GM18858 (cell line): ENCODE measurements at regions not wholly inside any gene's neighbourhood (a gene's known extent, or its start where the extent isn't known, plus 50 kb on each side); places are given as distances from the start of the nearest gene placed in this dataset.
"Not testable (repeated sequence)": the region's sequence is repeated elsewhere in the genome, so short reads cannot be mapped to it uniquely, and the experiment has no call there.

Experiments used
- ATAC-seq: cut with Tn5 transposase; IDR thresholded peaks from one replicate; pipeline ENCODE4 v1.9.1; 2021; ENCODE audit not compliant: unreplicated experiment

DNA sequence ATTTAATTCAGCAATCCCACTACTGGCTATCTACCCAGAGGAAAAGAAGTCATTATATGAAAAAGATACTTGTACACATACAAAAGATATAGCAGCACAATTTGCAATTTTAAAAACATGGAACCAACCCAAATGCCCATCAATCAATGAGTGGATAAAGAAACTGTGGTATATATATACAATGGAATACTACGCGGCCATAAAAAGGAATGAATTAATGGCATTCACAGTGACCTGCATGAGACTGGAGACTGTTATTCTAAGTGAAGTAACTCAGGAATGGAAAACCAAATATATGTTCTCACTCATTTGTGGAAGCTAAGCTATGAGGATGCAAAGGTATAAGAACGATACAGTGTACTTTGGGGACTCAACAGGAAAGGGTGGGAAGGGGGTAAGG, 102.8 kb upstream of the KCNMA1 start:
- ATAC-seq, result not testable (repeated sequence)

DNA sequence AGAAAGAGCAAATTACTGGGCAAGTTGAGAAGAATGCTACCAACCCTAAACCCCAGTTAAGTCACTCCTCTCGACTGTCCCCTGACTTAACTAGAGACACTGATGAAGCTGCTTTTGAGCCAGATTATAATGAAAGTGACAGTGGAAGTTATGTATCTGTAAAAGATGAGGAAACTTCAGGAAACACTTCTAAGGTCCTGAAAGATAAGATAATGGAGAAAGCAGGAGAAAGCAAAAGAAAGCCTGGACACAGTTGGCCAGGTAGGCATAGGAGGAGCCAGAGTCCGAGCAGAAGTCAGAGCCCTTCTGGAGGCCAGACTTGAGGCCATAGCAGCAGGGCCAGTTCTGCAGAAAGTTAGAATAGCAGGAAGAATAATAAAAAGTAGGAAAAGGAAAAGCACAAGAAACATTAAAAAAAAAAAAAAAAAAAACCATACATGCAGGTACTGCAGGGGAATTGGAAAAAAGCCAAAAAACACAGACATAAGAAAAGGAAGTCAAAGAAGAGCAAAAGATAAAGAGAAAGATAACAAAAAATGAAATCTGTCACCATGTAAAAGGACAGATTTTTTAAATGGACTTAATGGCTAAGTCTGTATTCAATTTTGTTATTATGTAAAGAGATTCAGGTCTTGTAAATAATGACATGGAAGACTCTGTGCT, 101.0 kb upstream of the KCNMA1 start:
- ATAC-seq, result no peak

DNA sequence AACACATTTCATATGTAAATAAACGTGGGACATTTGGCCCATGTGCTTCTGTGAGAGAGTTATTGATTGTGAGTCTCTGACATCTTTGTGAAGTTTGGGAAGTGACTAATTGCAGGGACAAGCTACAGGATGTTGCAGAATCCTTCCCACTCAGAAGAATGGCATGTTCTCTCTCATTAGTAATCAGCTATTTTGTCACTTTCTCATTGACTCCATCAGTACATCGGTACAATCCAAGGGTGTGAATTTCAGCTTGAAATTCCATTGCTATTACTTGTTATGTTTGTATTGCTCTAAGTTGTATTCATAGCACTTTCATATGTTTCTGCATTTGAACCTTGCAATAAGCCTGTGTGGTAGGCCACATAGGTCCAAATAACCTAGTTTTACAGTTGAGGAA, 100.0 kb upstream of the KCNMA1 start:
- ATAC-seq, result no peak

DNA sequence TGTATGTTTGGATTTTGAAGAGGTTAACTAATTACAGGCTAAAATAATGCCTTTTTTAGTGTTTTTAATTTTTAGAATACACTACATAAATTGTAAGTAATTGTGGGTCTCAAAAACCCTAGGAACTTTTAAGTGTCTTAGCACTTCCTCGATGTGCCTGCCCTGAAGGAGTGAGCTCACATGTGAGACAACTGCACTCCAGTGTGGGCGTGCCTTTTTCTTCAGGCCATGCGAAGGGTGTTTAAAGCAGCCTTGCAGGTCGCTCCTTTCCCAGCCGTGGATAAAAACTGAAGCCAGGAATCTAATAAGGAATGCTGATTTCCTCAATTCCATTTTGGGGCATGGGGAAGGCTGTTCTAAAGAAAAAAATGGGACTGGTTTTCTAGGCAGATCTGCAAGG, 97.5 kb upstream of the KCNMA1 start:
- ATAC-seq, result not testable (repeated sequence)

DNA sequence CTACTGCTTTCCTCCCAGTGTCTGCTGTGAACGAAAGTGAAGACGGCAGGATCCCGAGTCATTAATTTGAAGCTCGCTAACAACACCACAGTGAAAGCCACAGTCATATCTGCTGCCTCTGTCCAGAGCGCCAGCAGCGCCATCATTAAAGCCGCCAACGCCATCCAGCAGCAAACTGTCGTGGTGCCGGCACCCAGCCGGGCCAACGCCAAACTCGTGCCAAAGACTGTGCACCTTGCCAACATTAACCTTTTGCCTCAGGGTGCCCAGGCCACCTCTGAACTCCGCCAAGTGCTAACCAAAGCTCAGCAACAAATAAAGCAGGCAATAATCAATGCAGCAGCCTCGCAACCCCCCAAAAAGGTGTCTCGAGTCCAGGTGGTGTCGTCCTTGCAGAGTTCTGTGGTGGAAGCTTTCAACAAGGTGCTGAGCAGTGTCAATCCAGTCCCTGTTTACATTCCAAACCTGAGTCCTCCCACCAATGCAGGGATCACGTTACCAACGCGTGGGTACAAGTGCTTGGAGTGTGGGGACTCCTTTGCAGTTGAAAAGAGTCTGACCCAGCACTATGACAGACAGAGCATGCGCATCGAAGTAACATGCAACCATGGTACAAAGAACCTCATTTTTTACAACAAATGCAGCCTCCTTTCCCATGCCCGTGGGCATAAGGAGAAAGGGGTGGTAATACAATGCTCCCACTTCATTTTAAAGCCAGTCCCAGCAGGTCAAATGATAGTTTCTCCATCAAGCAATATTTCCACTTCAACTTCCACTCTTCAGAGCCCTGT, 94.8 kb upstream of the KCNMA1 start:
- ATAC-seq, result no peak

DNA sequence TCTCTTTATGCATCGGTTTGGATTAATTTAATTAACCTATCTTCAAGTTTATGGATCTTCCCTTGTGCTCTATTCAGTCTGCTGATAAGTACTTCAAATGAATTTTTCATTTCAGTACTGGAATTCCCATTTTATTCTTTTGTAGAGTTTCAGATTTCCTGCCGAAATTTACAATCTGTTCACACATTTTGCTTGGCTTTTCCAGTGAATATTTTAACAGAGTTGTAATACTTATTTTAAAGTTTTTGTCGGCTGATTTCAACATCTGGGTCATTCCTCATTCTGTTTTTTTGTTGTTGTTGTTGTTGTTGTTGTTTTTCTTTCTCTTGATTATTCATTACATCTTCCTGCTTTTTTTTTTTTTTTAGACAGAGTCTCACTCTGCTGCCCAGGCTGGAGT, 89.9 kb upstream of the KCNMA1 start:
- no peak for ATAC-seq

DNA sequence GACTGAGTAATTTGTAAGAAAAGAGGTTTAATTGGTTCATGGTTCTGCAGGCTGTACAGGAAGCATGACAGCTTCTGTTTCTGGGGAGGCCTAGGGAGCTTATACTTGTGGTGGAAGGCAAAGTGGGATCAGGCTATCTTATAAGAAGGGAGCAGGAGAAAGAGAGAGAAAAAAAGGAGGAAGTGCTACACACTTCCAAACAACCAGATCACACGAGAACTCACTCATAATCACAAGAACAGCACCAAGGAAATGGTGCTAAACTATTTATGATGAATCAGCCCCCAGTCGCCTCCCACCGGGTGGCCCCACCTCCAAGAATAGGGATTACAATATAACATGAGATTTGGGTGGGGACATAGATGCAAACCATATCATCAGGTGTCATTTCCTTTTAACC, 89.1 kb upstream of the KCNMA1 start:
- ATAC-seq, result no peak

DNA sequence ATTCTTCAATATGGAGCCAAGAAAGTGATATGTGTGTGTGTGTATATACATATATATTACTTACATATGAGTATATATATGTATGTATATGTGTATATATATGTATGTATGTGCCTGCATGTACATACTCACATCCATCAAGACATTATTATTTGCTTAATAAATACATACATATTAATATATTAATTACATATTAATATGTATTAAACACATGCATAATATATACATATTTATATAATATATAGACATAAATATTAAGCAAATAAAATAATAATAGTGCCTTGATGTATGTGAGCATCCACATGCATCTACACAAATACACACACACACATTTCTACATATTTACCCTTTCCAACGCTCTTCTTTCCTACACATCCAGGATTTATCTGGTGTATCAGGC, 88.7 kb upstream of the KCNMA1 start:
- no peak for ATAC-seq

DNA sequence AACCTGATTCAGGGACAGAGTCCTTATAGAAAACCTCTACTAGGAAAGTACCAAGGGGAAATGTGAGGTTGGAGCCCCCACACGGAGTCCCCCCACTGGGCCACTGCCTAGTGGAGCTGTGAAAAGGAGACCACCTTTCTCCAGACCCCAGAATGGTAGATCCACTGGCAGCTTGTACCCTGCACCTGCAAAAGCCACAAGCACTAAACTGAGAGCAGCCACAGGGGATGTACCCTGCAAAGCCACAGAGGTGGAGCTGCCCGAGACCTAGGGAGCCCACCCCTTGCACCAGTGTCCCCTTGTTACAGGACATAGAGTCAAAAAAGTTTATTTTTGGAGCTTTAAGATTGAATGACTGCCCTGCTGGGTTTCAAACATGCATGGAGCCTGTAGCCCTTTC, 87.2 kb upstream of the KCNMA1 start:
- ATAC-seq, result no peak

DNA sequence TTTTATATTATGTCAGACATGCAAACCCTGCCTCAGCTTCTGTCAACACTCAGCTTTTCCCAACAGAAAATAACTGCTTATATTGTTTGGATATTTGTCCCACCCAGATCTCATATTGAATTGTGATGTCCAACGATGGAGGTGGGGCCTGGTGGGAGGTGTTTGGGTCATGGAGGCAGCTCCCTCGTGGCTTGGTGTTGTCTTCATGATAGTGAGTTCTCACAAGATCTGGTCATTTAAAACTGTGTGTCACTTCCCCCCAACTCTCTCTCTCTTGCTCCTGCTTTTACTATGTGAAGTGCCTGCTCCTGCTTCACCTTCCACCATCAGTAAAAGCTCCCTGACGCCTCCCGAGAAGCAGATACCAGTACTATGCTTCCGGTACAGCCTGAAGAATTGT, 85.8 kb upstream of the KCNMA1 start:
- no peak for ATAC-seq

DNA sequence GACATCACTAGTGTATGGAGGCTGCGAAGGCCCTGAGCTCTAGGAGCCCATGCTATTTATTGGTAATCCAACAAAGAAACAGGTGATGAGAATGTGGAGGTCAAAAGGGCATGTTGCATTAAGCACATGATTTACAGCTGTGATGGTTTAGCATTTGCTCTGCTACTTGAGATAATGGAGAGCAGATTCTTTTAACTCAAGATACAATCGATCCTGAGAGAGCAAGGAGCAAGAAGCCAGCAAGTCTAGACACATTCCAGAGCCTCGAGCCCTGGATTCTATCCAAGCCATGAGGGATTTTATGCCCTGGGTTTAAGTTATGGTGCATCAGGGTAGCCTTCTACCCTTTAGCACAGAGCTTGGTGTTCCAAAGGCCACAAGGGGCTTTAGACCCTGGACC, 85.3 kb upstream of the KCNMA1 start:
- ATAC-seq, result not testable (repeated sequence)

DNA sequence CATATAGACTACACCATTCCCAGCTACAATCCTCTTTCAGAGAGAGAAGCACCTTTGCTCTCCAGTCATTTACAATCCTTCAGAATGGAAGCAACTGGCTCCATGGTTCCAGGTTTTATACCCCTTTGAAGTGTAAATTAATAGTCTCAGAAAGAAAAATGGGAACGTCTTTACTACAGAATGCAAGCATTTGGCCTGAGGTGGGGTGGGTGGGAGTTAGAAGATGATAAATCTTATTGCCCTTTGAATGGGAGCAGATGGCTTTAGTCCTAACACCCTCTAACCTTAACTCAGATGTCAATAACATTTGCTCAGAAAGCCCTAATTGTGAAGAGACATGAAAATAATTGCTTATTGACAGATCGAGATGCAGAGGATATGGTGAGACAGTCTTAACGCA, 84.2 kb upstream of the KCNMA1 start:
- ATAC-seq, result no peak

DNA sequence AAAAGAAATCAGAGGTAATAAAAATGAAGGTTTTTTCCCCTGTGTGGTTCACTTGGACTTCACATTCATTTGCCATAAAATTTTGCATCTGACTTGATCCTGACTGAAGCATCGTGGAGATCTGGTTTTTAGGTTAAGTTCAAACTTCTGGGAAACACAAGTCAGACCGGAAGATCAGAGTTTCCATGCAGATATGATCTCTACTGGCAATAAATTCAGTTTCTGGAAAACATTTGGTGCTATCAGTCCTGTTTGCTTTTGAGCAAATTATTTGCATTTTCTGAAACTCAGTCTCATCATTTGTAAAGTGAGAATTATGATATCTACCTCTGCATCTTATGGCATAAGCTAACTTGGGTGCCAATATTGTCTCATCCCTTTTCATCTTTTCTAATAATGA, 81.3 kb upstream of the KCNMA1 start:
- ATAC-seq, result no peak

DNA sequence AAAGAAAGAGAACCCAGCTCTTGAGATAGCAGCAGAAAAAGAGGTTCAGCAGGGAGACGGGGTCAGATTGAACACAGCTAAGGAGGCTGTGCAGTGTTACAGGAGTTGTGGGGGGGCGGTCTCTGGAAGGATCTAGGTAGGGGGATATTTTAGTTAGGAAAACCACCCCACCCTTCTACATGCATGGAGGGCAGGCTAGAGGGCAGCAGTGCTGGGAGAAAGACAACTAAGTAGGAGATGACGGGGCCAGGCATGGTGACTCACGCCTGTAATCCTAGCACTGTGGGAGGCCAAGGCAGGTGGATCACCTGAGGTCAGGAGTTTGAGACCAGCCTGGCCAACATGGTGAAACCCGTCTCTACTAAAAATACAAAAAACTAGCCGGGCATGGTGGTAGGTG, 80.7 kb upstream of the KCNMA1 start:
- not testable (repeated sequence) for ATAC-seq

DNA sequence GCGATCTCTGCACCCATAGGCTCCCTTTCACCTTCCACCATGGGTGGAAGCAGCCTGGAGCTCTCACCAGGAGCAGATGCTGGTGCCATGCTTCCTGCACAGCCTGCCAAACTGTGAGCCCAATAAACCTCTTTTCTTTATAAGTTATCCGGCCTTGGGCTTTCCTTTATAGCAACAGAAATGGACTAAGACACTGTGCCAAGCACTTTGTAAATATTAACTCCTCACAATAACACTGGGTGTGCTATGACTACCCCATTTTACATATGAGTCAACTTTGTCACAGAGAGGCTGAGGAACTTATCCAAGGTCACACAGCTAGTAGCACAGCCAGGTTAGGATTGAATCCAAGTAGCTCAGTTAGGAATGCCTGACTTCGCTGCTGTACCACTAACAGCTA, 79.7 kb upstream of the KCNMA1 start:
- ATAC-seq, result no peak

DNA sequence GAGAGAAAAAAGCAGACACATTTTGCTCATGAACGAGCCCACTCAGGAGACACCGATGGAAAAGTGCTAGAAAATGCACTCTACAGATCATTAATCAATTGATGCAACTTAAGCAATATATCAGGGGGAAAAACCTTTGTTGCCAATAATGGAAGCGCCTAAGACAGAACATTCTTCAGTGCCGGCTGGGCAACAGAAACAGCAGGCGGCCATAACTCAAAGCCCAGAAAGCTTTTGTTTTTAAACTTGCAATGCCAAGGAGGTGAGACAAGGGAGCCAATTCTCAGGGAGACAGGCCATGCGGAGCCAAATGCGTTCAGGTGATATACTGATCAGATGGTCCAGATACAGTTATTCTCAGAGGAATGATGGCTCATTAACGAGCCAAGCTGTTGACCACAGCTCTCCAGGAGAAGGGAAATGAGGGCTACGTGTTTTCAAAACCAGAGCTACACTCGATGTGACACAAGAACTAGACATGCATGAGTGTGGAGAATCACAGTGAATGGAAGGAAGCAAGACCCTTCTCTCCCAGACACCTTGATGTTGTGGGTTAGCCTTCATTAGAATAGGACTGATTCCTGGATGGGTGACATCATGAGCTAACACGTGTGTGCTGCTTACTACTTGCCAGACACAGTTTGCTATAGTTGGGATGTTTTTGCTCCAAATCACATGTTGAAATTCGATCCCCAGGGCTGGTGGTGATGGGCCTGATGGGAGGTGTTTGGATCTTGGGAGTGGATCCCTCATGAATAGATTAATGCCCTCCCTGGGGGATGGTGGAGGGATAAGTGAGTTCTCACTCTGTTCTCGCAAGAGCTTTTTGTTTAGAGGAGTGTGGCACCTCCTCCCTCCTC, 79.1 kb upstream of the KCNMA1 start:
- ATAC-seq, result no peak

DNA sequence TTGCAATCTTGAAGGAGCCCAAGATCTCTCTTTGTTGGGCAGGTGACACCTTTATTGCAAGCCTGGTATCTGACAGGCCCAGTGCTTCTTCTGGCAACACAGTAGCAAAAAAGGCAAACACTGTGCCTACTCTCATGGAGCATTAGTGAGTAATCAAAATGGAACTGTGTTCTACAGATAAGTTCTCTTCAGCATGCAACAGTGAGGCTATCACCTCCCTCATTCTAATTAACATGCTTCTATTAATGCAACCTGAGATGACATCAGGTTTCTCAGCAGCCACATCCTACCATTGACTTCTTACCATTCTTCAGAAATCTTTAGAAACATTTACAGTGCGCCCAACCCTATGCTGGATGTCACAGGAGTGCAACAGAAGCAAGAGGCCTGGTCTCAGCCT, 77.9 kb upstream of the KCNMA1 start:
- no peak for ATAC-seq

DNA sequence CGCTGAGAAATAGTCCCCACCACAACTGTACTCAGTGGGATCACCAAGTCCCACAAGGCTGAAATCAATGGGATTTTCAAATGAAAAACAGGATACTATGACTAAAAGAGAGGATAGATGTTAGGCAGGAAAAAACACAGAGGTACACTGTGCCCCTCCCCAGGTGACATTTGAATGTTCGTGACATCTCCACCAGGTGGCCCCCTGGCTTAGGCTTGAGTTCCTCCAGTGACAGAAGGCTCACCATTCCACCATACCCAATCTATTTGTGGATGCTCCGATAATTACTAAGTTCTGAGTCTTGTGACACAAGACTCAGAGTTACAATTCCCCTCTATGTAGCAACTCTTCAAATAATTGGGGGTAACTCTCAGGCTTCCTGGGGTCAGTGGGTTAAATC, 77.5 kb upstream of the KCNMA1 start:
- ATAC-seq, result no peak

DNA sequence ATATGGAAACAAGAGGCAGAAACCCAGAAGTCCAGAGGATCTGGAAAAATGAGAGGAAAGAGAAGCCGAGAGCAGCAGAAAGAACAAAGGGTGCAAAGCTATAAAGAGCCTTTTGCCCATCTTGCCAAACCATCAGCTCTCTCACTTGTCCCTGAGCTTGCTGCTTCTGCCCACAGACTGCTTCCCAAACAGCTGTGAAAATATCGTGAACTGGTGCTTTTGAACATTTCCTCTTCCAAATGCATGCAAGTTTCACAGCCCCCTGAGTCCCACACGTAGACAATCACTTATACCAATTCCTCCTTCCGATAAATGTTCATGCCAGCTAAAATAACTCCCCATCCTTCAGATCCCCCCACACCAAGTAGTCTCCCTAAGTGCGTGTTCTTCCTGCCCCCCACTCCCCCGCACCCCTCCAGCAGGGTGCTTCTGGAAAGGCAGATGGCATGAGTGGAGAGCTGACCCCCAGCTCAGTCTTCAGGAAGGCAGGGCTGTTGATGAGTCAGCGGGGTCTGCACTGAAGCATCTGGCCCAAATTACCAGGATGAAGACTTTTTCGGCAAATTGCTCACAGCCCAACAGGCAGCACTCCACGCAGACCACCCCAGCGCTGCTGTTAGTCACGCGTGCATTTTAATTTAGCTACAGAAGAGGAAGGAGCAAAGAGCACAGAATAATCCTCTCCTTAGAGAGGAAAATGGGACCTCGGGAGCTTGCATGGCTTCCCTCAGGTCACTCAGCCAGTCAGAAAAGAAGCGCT, 76.1 kb upstream of the KCNMA1 start:
- ATAC-seq, result no peak

DNA sequence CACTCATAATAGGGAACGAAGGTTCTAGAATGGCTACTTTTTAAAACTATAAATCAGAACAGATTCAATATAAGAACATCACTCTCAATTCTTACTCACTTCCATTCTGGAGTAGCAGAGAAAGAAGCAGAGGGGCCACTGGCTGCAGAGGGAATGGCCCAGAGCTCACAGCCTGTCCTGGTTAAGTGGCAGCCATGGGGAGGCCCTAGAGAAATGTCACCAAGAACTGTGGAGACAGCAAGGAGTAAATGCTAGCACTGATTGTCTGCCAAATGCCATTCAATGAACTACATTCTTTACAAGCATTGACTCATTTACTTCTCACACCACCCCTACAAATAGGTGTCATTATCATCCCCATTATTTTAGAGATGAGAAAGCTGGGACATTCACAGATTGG, 74.6 kb upstream of the KCNMA1 start:
- no peak for ATAC-seq

DNA sequence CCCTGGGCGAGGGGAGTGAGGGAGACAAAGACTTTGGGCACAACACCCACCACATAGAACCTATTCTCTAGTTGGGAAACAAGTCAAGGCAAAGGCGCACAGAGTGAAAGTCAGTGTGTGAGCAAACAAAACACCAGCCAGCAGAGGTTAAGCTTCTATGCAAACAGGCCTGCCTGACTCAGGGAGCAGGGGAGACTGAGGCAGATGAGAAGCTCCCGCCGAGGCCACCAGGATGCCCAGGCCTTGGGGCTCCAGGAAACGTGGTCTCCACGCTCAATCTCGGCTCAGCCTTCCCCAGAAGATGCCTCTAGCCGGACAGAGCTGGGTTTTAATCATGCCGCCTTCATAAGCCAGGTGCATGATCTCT, 74.1 kb upstream of the KCNMA1 start:
- no peak for ATAC-seq
